WTC11 (cell line): ENCODE measurements at regions not wholly inside any gene's neighbourhood (a gene's known extent, or its start where the extent isn't known, plus 50 kb on each side); places are given as distances from the start of the nearest gene placed in this dataset.

Experiments used
- CREM ChIP-seq: sonication (generic); formaldehyde crosslinking; IDR thresholded peaks from 2 replicates; pipeline ENCODE4 v1.8.1; 2022; ENCODE audit warnings: mild to moderate bottlenecking, missing genetic modification reagents, moderate library complexity
- CTCF ChIP-seq: fragments of 200-600 bp; IDR thresholded peaks from 2 replicates; pipeline ENCODE4 v1.8.0; 2022; ENCODE audit warnings: antibody characterized with exemption
- TEAD1 ChIP-seq: sonication (generic); formaldehyde crosslinking; IDR thresholded peaks from 2 replicates; pipeline ENCODE4 v1.8.0; 2022; ENCODE audit warnings: mild to moderate bottlenecking, missing genetic modification reagents
- ZNF121 ChIP-seq: sonication (generic); formaldehyde crosslinking; IDR thresholded peaks from 2 replicates; pipeline ENCODE4 v1.8.0; 2023; ENCODE audit warnings: missing genetic modification reagents

- TF ChIP-seq CTCF: no peak
- TF ChIP-seq TEAD1 (CRISPR knock-in tag): no peak
- TF ChIP-seq ZNF121: no peak
- no peak for TF ChIP-seq CREM (CRISPR knock-in tag)
Measured at GRCh38 chr9:89850631-89851325, 246.0 kb downstream of the GADD45G start.
